CD4-positive, alpha-beta T cell (primary cell): ENCODE measurements at regions not wholly inside any gene's neighbourhood (a gene's known extent, or its start where the extent isn't known, plus 50 kb on each side); places are given as distances from the start of the nearest gene placed in this dataset.

Experiments used
- ATAC-seq: fragments of 200-7000 bp; cut with Tn5 transposase; one replicate; pipeline ENCODE4 v1.10.0; 2022; ENCODE audit warnings: mild to moderate bottlenecking; ENCODE audit not compliant: poor library complexity
- CTCF ChIA-PET: fragments of 350-600 bp; sonication (Branson Sonifier 250); formaldehyde crosslinking; loops from one replicate; lab custom pipeline; 2021; ENCODE audit warnings: antibody characterized with exemption, inconsistent platforms; lab: Charles Lee
- POLR2A ChIA-PET: fragments of 350-600 bp; sonication (Branson Sonifier 250); formaldehyde crosslinking; loops from one replicate; lab custom pipeline; 2021; ENCODE audit warnings: antibody characterized with exemption, inconsistent platforms; lab: Charles Lee
- DNase-seq, 14 experiments: peaks; one replicate each; pipeline ENCODE4 v3.0.0-alpha.2; 2013 to 2020; ENCODE audit warnings: mixed read lengths in 2 of 14
- H3K27ac ChIP-seq, 2 donors: one replicate each; pipeline versions ENCODE4 v1.5.1 to v1.7.0; 2013; ENCODE audit warnings: low read length in 2 of 2, low read depth in 1 of 2, mild to moderate bottlenecking in 1 of 2
- H3K27me3 ChIP-seq, 2 experiments: 1 replicate in 1 of 2; 2 replicates in 1 of 2; pipeline versions ENCODE4 v1.6.1 to v1.7.0; 2013; ENCODE audit warnings: low read length in 2 of 2, control low read depth in 1 of 2, mild to moderate bottlenecking in 1 of 2, moderate library complexity in 1 of 2; ENCODE audit not compliant: insufficient read depth in 2 of 2, control insufficient read depth in 1 of 2
- H3K36me3 ChIP-seq: one replicate; pipeline ENCODE4 v1.6.1; 2013; ENCODE audit warnings: low read length, control low read depth; ENCODE audit not compliant: insufficient read depth
- H3K4me1 ChIP-seq: one replicate; pipeline ENCODE4 v1.6.1; 2013; ENCODE audit warnings: low read length, control low read depth; ENCODE audit not compliant: insufficient read depth
- H3K4me3 ChIP-seq: one replicate; pipeline ENCODE4 v1.5.1; 2013; ENCODE audit warnings: mild to moderate bottlenecking, low read length, moderate library complexity
- H3K9me3 ChIP-seq, 2 experiments: 1 replicate in 1 of 2; 2 replicates in 1 of 2; pipeline versions ENCODE4 v1.6.1 to v1.7.0; 2013; ENCODE audit warnings: low read length in 2 of 2, mild to moderate bottlenecking in 2 of 2, control low read depth in 1 of 2, moderate library complexity in 1 of 2; ENCODE audit not compliant: control insufficient read depth in 1 of 2, insufficient read depth in 1 of 2
- H3K27ac Mint-ChIP-seq: one replicate; pipeline ENCODE4 v1.8.0; 2020; ENCODE audit warnings: mixed read lengths
- H3K27me3 Mint-ChIP-seq: one replicate; pipeline ENCODE4 v1.8.0; 2021; ENCODE audit warnings: mixed read lengths
- H3K36me3 Mint-ChIP-seq: one replicate; pipeline ENCODE4 v1.8.0; 2021; ENCODE audit warnings: low read depth, mixed read lengths
- H3K4me1 Mint-ChIP-seq: one replicate; pipeline ENCODE4 v1.8.0; 2021; ENCODE audit warnings: low read depth, mixed read lengths
- H3K4me3 Mint-ChIP-seq: one replicate; pipeline ENCODE4 v1.8.0; 2020; ENCODE audit warnings: mild to moderate bottlenecking, mixed read lengths
- H3K9me3 Mint-ChIP-seq: one replicate; pipeline ENCODE4 v1.8.0; 2020; ENCODE audit warnings: mixed read lengths
- CTCF ChIP-seq: fragments of 200-600 bp; IDR thresholded peaks from one replicate; pipeline ENCODE4 v1.8.0; 2022; ENCODE audit warnings: antibody characterized with exemption, mild to moderate bottlenecking
- intact Hi-C, 2 experiments: fragments of 100-400 bp; cut with DNase I in 1 of 2; cut with micrococcal nuclease in 1 of 2; formaldehyde crosslinking; loops; one replicate each; pipeline versions ENCODE4 v1.15.1 to v1.9.0; 2023 to 2025; cut with DNase I, micrococcal nuclease

GRCh38 chr2:18161681-18162080 lies 283.2 kb downstream of the KCNS3 start:
- POLR2A ChIA-PET: no interaction called here
- TF ChIP-seq CTCF: no peak
- H3K4me3 Mint-ChIP-seq: no peak overlapping the region
- intact Hi-C loops: no loop called here
- H3K4me3 ChIP-seq: no peak overlapping the region
- H3K36me3 Mint-ChIP-seq: no peaks in the 10 kb centered on the region
- H3K27ac Mint-ChIP-seq: no peak overlapping the region
- no peaks in the 10 kb centered on the region for H3K36me3 ChIP-seq
- no peak overlapping the region for H3K27ac ChIP-seq
- peaks cover 5% of the 10 kb centered on the region for H3K27me3 Mint-ChIP-seq
- no peaks in the 10 kb centered on the region for H3K4me1 Mint-ChIP-seq
- H3K9me3 ChIP-seq: no peaks in the 10 kb centered on the region
- peaks cover 2% of the 10 kb centered on the region for H3K9me3 Mint-ChIP-seq
- ATAC-seq (no peak), DNase-seq (no peak)
- CTCF ChIA-PET: no interaction called here
- no peaks in the 10 kb centered on the region for H3K27me3 ChIP-seq
- no peaks in the 10 kb centered on the region for H3K4me1 ChIP-seq

GRCh38 chr2:18159896-18160295 lies 281.4 kb downstream of the KCNS3 start:
- H3K36me3 Mint-ChIP-seq: no peaks in the 10 kb centered on the region

GRCh38 chr2:18156421-18156820 lies 278.0 kb downstream of the KCNS3 start:
- CTCF ChIA-PET: no interaction called here
- Histone ChIP-seq H3K27me3 (no peaks in the 10 kb centered on the region), H3K4me1 (no peaks in the 10 kb centered on the region), H3K36me3 (no peaks in the 10 kb centered on the region), H3K27ac (no peak overlapping the region), H3K4me3 (no peak overlapping the region), H3K9me3 (no peaks in the 10 kb centered on the region)
- no peaks in the 10 kb centered on the region for H3K36me3 Mint-ChIP-seq
- DNase-seq (no peak), ATAC-seq (no peak)
- intact Hi-C loops: no loop called here
- H3K9me3 Mint-ChIP-seq: no peaks in the 10 kb centered on the region
- no peak overlapping the region for H3K27ac Mint-ChIP-seq
- H3K4me1 Mint-ChIP-seq: no peaks in the 10 kb centered on the region
- H3K27me3 Mint-ChIP-seq: peaks cover 10% of the 10 kb centered on the region
- H3K4me3 Mint-ChIP-seq: no peak overlapping the region
- no peak for TF ChIP-seq CTCF
- POLR2A ChIA-PET: no interaction called here

More at GRCh38 chr2:18159896-18160295, 281.4 kb downstream of the KCNS3 start:
- no peaks in the 10 kb centered on the region for H3K27me3 Mint-ChIP-seq
- peaks cover 2% of the 10 kb centered on the region for H3K9me3 Mint-ChIP-seq
- intact Hi-C loops: no loop called here
- DNase-seq (no peak), ATAC-seq (no peak)
- Histone ChIP-seq H3K9me3 (no peaks in the 10 kb centered on the region), H3K36me3 (no peaks in the 10 kb centered on the region), H3K4me3 (no peak overlapping the region), H3K27ac (no peak overlapping the region), H3K4me1 (no peaks in the 10 kb centered on the region), H3K27me3 (no peaks in the 10 kb centered on the region)
- CTCF ChIA-PET: no interaction called here
- no peak overlapping the region for H3K27ac Mint-ChIP-seq
- H3K4me1 Mint-ChIP-seq: no peaks in the 10 kb centered on the region
- no peak for TF ChIP-seq CTCF
- H3K4me3 Mint-ChIP-seq: no peak overlapping the region
- POLR2A ChIA-PET: no interaction called here
